ENCODE measurements at regions not wholly inside any gene's neighbourhood (a gene's known extent, or its start where the extent isn't known, plus 50 kb on each side); places are given as distances from the start of the nearest gene placed in this dataset.

DNA sequence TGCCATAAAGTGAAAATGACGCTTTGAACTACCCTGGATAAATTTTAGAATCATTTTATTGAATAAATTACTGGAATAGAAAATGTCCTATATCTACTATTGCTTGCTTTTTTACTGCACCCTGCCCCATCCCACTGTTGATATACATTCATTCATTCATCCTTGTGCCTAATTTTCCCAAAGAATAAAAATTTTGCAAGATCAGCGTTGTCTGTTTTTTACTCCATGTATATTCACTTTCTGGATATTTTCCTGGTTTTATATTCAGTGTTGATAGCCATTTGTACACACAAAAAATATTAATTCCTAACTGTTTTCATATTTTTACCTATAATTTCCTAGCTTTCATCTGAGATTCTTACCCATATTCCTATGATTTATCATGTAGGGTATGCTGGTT, 262.9 kb upstream of the MAGI2 start:
- TF ChIP-seq POLR2AphosphoS5 (IDR thresholded peaks at IDR 0.05; ENCODE audit: low read depth, low read length): no peak
- no peak for TF ChIP-seq POLR2A (IDR thresholded peaks at IDR 0.05; ENCODE audit: low read depth, low read length)
- no peak for TF ChIP-seq TAF1 (IDR thresholded peaks at IDR 0.05; ENCODE audit: borderline replicate concordance, low read depth, low read length)
- DNase-seq (ENCODE audit: insufficient read length) (no peak), FAIRE-seq (no peak)

DNA sequence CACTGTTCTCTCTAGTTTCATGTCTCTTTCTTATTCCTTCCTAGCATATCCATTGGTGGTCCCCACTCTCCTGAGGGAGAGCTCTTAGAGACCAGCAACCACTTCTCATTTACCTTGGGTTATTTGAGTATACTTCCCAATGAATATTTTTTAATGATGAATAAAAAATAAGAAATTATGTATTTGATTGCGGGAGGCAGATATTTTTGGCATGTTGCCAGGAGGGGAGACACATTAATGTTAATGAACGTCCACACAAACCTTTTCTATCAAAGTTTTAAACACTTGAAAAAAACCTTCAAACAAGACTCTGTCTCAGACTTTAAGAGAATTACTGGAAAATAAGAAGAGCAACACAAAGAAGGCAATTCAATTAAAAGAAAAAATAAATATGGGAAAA, 260.6 kb upstream of the MAGI2 start:
- DNase-seq (ENCODE audit: insufficient read length): no peak
- FAIRE-seq: no peak
- TF ChIP-seq TAF1 (IDR thresholded peaks at IDR 0.05; ENCODE audit: borderline replicate concordance, low read depth, low read length) (no peak), POLR2A (IDR thresholded peaks at IDR 0.05; ENCODE audit: low read depth, low read length) (no peak), POLR2AphosphoS5 (IDR thresholded peaks at IDR 0.05; ENCODE audit: low read depth, low read length) (no peak)

DNA sequence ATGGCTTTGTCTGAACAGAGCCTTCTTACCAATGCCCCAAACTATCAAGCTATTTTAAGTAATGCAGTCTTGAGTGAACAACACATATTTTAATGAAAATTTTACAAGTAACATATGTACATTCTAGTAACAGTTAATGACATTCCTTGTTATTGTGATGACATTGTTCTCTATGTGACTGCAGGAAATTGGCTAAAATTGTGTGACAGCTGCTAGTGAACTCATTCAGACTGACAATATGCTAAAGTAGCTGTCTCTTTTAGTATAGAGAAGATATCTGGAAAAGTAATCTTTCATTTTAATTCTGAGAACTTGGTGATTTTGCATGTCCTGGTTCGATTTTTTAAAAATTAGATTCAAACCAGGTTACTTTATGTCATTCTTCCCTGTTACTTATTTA, 259.8 kb upstream of the MAGI2 start:
- DNase-seq (ENCODE audit: insufficient read length) (no peak), FAIRE-seq (no peak)
- TF ChIP-seq POLR2A (IDR thresholded peaks at IDR 0.05; ENCODE audit: low read depth, low read length) (no peak), POLR2AphosphoS5 (IDR thresholded peaks at IDR 0.05; ENCODE audit: low read depth, low read length) (no peak), TAF1 (IDR thresholded peaks at IDR 0.05; ENCODE audit: borderline replicate concordance, low read depth, low read length) (no peak)

DNA sequence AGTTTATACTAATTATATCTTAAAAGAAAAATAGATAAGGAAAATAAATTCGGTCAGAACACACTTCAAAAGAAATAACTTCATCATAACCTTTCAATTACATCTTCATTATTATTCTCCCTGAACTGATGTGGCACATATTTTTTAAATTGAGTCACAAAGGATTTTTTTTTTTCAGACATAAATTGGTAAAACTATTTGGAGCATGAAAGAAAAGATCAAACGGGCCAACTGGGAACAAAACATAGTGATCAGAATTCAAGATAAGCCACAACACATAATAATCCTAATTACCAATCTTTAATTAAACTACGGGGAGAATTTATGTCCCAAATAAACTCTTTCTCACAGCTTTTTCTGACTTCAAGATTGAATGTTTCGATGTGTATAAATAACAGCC, 258.2 kb upstream of the MAGI2 start:
- DNase-seq (ENCODE audit: insufficient read length) (no peak), FAIRE-seq (no peak)
- no peak for TF ChIP-seq POLR2AphosphoS5 (IDR thresholded peaks at IDR 0.05; ENCODE audit: low read depth, low read length)
- no peak for TF ChIP-seq POLR2A (IDR thresholded peaks at IDR 0.05; ENCODE audit: low read depth, low read length)
- TF ChIP-seq TAF1 (IDR thresholded peaks at IDR 0.05; ENCODE audit: borderline replicate concordance, low read depth, low read length): no peak

DNA sequence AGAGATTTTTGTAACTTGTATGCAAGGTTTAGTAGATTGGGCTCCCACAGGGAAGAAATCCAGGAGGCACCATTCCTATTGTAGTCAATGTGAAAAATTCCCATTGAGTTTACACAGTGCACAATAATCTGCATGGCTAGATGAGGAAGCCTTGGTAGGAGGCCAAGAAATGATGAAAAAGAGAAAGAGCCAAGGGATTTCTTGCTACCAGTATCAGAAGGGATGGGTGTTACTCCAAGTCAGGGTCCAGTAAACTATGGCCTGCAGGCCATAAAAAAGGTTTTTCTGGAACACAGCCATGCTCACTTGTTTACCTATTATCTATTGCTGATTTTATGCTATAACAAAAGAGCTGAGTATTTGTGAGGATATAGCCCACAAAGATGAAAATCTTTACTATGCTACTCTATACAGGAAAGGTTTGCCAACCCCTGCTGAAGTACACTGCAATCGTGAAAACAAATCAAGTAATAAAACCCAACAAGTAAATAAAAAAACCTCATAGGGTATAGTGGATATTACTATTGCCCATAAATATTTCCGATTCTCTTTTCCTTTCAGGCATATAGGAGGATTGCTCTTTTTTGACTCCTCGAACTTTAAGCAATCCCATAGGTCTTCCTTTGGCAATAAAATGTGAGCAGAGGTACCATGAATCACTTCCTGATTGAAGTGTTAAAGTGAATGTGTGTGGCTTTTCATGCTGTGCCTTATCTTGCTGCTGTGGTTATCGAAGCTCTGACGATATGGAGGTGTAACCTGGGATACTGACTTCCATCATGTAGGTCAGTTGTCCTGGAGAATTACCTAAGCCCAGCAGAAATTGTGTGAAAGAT, 256.3 kb upstream of the MAGI2 start:
- FAIRE-seq (no peak), DNase-seq (ENCODE audit: insufficient read length) (no peak)

DNA sequence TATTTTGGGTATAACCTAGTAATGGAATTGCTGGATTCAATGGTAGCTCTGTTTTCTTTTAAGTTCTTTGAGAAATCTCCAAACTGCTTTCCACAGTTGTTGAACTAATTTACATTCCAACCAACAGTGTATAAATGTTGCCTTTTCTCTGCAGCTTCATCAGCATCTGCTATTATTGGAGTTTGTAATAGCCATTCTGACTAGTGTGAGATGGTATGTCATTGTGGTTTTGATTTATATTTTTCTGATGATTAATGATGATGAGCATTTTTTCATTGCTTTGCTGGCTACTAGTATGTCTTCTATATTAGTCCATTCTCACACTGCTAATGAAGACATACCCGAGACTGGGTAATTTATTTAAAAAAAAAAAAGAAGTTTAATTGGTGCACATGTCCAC, 248.6 kb upstream of the MAGI2 start:
- TF ChIP-seq POLR2A (IDR thresholded peaks at IDR 0.05; ENCODE audit: low read depth, low read length) (no peak), TAF1 (IDR thresholded peaks at IDR 0.05; ENCODE audit: borderline replicate concordance, low read depth, low read length) (no peak), POLR2AphosphoS5 (IDR thresholded peaks at IDR 0.05; ENCODE audit: low read depth, low read length) (no peak)
- DNase-seq (ENCODE audit: insufficient read length) (no peak), FAIRE-seq (no peak)

More for the DNA sequence above, 256.3 kb upstream of the MAGI2 start:
- TF ChIP-seq POLR2A (IDR thresholded peaks at IDR 0.05; ENCODE audit: low read depth, low read length) (no peak), POLR2AphosphoS5 (IDR thresholded peaks at IDR 0.05; ENCODE audit: low read depth, low read length) (no peak), TAF1 (IDR thresholded peaks at IDR 0.05; ENCODE audit: borderline replicate concordance, low read depth, low read length) (no peak)

DNA sequence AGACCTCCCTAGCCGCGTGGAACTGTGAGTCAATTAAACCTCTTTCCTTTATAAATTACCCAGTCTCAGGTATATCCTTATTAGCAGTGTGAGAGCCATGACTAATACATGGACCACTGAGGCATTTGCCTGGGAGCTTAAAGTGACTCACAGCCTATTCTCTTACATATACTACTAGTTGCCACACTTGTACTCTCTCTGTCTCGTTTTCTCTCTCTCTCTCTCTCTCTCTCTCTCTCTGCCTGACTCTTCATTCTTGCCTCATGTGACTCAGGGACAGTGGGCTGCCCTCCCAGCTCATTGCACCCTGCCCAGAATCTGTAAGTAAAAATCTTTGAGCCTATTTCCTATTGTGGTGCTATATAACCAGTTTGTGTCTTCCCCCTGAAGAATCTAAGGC, 238.5 kb upstream of the MAGI2 start:
- DNase-seq (ENCODE audit: insufficient read length) (no peak), FAIRE-seq (no peak)
- TF ChIP-seq POLR2AphosphoS5 (IDR thresholded peaks at IDR 0.05; ENCODE audit: low read depth, low read length): no peak
- no peak for TF ChIP-seq POLR2A (IDR thresholded peaks at IDR 0.05; ENCODE audit: low read depth, low read length)
- no peak for TF ChIP-seq TAF1 (IDR thresholded peaks at IDR 0.05; ENCODE audit: borderline replicate concordance, low read depth, low read length)

DNA sequence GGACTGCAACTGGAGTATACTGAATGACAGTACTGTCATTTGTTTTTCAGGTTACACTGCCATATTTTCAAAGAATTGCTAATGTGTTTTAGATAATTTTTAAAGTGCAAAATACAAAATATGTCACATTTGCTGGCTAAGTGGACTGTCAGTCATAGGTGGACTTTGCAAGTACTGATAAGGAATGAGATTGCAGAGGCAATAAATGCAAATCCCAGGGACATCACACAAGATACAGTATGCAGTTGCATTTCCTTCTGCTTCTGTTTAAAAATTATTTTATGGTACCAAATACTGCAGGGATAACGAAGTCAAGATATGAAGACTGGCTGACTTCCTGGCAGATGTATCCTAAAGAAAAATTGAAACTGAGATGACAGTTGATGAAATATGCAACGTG, 237.6 kb upstream of the MAGI2 start:
- TF ChIP-seq POLR2AphosphoS5 (IDR thresholded peaks at IDR 0.05; ENCODE audit: low read depth, low read length): no peak
- no peak for TF ChIP-seq TAF1 (IDR thresholded peaks at IDR 0.05; ENCODE audit: borderline replicate concordance, low read depth, low read length)
- TF ChIP-seq POLR2A (IDR thresholded peaks at IDR 0.05; ENCODE audit: low read depth, low read length): no peak
- no peak for FAIRE-seq
- DNase-seq (ENCODE audit: insufficient read length): no peak

DNA sequence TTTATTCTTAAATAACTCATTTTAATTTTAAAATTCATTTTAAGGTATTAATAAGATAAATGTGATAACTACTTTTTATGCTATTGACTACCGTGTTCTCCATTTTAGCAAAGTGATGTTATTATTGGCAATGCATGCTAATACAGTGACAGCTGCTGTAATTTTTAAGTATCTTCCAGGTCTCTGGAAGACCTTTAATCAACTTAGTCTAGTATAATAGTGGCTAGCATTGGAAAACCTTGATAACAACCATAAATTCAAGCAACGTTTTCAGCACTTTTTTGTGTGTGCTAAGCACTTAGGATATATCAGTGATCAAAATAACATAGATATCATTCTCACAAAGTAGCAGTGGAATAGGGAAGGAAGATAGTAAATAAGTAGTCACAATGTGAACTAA, 230.9 kb upstream of the MAGI2 start:
- DNase-seq (ENCODE audit: insufficient read length) (no peak), FAIRE-seq (no peak)
- no peak for TF ChIP-seq POLR2AphosphoS5 (IDR thresholded peaks at IDR 0.05; ENCODE audit: low read depth, low read length)
- TF ChIP-seq TAF1 (IDR thresholded peaks at IDR 0.05; ENCODE audit: borderline replicate concordance, low read depth, low read length): no peak
- no peak for TF ChIP-seq POLR2A (IDR thresholded peaks at IDR 0.05; ENCODE audit: low read depth, low read length)

DNA sequence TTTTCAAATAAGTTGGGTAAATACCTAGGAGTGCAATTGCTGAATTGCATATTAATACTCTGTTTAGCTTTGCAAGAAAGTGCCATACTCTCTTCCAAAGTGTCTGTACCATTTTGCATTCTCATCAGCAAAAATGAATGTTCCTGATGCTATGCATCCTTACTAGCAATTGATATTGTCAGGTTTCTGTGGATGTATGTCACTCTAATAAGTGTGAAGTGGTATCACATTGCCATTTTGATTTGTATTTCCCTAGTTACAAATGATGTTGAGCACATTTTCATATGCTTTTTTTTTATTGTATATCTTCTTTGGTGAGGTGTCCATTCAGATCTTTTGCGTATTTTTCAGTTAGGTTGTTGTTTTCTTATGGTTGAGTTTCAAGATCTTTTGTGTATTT, 230.4 kb upstream of the MAGI2 start:
- DNase-seq (ENCODE audit: insufficient read length): no peak
- TF ChIP-seq POLR2AphosphoS5 (IDR thresholded peaks at IDR 0.05; ENCODE audit: low read depth, low read length) (no peak), POLR2A (IDR thresholded peaks at IDR 0.05; ENCODE audit: low read depth, low read length) (no peak)
- no peak for FAIRE-seq

DNA sequence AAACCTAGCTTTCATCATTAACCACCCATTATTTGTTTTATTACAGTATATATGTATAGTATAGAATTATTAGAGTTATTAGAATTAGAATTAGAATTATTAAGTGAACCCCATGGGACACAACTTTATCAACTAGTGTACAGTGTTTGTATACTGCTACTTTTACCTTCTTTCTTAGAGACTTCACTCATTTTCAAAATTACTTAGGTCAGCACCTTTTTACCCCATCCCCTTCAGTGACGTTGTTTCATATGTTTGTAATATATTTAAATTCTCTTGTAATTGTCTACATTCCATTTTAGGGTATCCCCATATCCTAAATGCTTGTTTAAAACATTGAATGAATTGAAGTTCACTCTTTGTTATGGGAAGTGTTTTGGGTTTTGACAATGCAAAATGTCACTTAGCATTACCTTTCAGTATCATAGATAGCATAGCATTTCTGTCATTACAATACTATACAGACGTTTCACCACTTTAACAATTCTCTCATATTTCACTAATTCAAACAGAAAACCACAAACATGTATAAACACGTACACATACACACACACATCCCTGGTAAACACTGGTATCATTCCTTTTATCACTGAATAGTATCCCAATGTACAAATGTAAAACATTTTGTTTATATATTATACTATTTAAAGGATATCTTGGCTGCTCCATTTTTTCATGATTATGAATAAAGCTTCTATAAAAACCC, 229.9 kb upstream of the MAGI2 start:
- FAIRE-seq (no peak), DNase-seq (ENCODE audit: insufficient read length) (no peak)
- no peak for TF ChIP-seq POLR2AphosphoS5 (IDR thresholded peaks at IDR 0.05; ENCODE audit: low read depth, low read length)
- TF ChIP-seq POLR2A (IDR thresholded peaks at IDR 0.05; ENCODE audit: low read depth, low read length): no peak

DNA sequence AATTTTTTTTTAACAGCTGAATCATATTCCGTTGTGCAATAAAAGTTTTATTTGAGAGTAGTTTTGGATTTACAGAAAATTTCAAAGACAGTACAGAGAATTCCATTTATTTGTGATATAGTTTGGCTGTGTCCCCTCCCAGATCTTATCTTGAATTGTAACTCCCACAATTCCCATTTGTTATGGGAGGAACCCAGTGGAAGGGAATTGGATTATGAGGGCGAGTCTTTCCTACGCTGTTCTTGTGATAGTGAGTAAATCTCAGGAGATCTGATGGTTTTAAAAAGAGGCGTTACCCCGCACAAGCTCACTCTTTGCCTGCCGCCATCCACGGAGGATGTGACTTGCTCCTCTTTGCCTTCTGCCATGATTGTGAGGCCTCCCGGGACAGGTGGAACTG, 228.0 kb upstream of the MAGI2 start:
- DNase-seq (ENCODE audit: insufficient read length): no peak
- TF ChIP-seq TAF1 (IDR thresholded peaks at IDR 0.05; ENCODE audit: borderline replicate concordance, low read depth, low read length) (no peak), POLR2A (IDR thresholded peaks at IDR 0.05; ENCODE audit: low read depth, low read length) (no peak), POLR2AphosphoS5 (IDR thresholded peaks at IDR 0.05; ENCODE audit: low read depth, low read length) (no peak)
- no peak for FAIRE-seq

Data from GM12892 (cell line).